ENCODE measurements at regions not wholly inside any gene's neighbourhood (a gene's known extent, or its start where the extent isn't known, plus 50 kb on each side); places are given as distances from the start of the nearest gene placed in this dataset.
A peak's percentile ranks its signal among the peaks of the same experiment; 100 is the strongest.

DNA sequence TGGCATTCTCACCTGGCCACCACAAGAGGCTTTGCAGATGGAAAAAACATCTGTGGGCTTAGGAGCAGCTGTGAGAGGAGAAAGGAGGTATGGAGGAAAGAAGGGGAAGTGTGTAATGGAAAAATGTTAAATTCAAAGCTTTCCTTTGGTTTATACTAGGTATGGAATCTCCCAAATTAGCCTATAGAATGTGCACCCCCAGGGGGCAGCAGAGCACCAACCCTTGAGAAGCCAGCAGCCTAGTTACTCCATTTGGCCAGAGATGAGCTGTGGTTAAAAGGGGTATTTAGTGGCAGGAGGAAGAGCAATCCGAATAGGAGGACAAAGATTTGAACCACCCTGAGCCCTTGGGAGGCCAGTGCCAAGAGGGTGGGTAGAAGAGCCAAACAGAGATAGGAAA lies 97.5 kb upstream of the CTTNBP2NL start:
- ATAC-seq (ENCODE audit: insufficient read depth, low FRiP score) (peak; percentile 53), DNase-seq (peak; percentile 55 to 61 (median 58))
- Histone ChIP-seq H3K27ac (ENCODE audit: low read depth in 1 of 2, low read length in 1 of 2) (no peak overlapping the region), H3K27me3 (ENCODE audit: control insufficient read depth in 3 of 3, insufficient read depth in 3 of 3, low read length in 2 of 3) (peaks cover 0 to 2% (median 0%) of the 10 kb centered on the region in 3 donors), H3K9ac (ENCODE audit: insufficient read depth in 1 of 2, low read length in 2 of 2) (no peak overlapping the region), H3K9me3 (ENCODE audit: control insufficient read depth in 4 of 4, insufficient read depth in 3 of 4, low read length in 3 of 4) (peaks cover 0 to 4% (median 0%) of the 10 kb centered on the region in 4 donors), H3K36me3 (ENCODE audit: control insufficient read depth in 4 of 4, insufficient read depth in 4 of 4, low read length in 4 of 4) (no peaks in the 10 kb centered on the region), H3K4me1 (ENCODE audit: control insufficient read depth in 5 of 5, insufficient read depth in 5 of 5, low read length in 5 of 5) (no peaks in the 10 kb centered on the region), H3K4me3 (no peak overlapping the region)
- WGBS, 2 donors, result 33 to 38% methylated on average over 1 of the region's 1 CpG
- peak; percentile 42 for TF ChIP-seq CTCF (IDR thresholded peaks at IDR 0.05; ENCODE audit: control extremely low read depth, extremely low read depth)

DNA sequence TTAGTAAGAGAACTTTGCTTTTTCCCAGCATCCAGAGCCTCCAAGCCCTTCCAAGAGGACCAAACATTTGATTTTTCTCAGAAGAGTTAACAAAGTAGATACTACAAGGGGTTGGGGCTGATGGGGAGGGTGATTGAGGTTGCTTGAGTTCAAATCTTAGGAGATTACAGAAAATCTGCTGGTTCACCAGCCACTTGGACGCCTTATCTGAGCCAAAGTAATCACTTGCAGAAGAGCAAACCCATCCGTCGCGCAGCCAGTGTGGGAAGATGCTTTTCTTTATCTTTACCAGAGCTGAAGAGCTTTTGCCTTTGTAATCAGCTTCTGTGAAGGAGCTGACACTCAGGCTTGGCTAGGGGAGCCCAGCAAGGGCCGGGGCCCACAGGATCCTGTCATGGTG lies 91.9 kb upstream of the CTTNBP2NL start:
- H3K27me3 ChIP-seq (ENCODE audit: control insufficient read depth in 3 of 3, insufficient read depth in 3 of 3, low read length in 2 of 3), result peaks cover 0 to 9% (median 2%) of the 10 kb centered on the region in 3 donors
- 82 to 92% methylated on average over 5 of the region's 5 CpGs for WGBS, 2 donors
- ATAC-seq (ENCODE audit: insufficient read depth, low FRiP score), result no peak

DNA sequence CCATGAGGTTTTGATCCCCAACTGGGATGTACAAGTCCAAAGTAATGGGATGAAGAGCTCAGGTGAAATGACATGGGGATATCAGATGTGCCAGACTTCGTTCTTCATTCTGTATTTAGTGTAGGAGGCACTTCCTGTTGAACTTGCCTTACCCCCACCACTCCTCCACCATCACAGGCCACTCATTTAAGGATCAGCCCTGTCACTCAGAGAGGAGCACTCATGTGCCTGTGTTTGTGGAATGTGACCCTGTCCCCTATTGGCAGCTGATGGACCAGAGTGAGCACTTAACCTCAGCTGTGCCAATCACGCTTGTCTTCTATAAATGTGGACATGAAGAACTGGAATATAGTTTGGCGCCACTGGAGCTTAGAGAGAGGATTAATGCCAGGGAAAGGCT lies 91.4 kb upstream of the CTTNBP2NL start:
- ATAC-seq (ENCODE audit: insufficient read depth, low FRiP score) (no peak), DNase-seq (no peak)
- H3K9me3 ChIP-seq (ENCODE audit: control insufficient read depth in 4 of 4, insufficient read depth in 3 of 4, low read length in 3 of 4), result peaks cover 0 to 2% (median 0%) of the 10 kb centered on the region in 4 donors
- no peak overlapping the region for H3K4me3 ChIP-seq
- no peaks in the 10 kb centered on the region for H3K36me3 ChIP-seq (ENCODE audit: control insufficient read depth in 4 of 4, insufficient read depth in 4 of 4, low read length in 4 of 4)
- peaks cover 0 to 9% (median 2%) of the 10 kb centered on the region in 3 donors for H3K27me3 ChIP-seq (ENCODE audit: control insufficient read depth in 3 of 3, insufficient read depth in 3 of 3, low read length in 2 of 3)
- H3K27ac ChIP-seq (ENCODE audit: low read depth in 1 of 2, low read length in 1 of 2), result no peak overlapping the region
- peaks cover 0 to 5% (median 0%) of the 10 kb centered on the region in 5 donors for H3K4me1 ChIP-seq (ENCODE audit: control insufficient read depth in 5 of 5, insufficient read depth in 5 of 5, low read length in 5 of 5)
- H3K9ac ChIP-seq (ENCODE audit: insufficient read depth in 1 of 2, low read length in 2 of 2), result no peak overlapping the region
- TF ChIP-seq CTCF (IDR thresholded peaks at IDR 0.05; ENCODE audit: control extremely low read depth, extremely low read depth), result no peak
- 65 to 68% methylated on average over 3 of the region's 3 CpGs for WGBS, 2 donors

More for the DNA sequence above, 91.9 kb upstream of the CTTNBP2NL start:
- Histone ChIP-seq H3K9me3 (ENCODE audit: control insufficient read depth in 4 of 4, insufficient read depth in 3 of 4, low read length in 3 of 4) (no peaks in the 10 kb centered on the region), H3K36me3 (ENCODE audit: control insufficient read depth in 4 of 4, insufficient read depth in 4 of 4, low read length in 4 of 4) (no peaks in the 10 kb centered on the region), H3K4me1 (ENCODE audit: control insufficient read depth in 5 of 5, insufficient read depth in 5 of 5, low read length in 5 of 5) (peaks cover 0 to 2% (median 0%) of the 10 kb centered on the region in 5 donors), H3K4me3 (no peak overlapping the region), H3K9ac (ENCODE audit: insufficient read depth in 1 of 2, low read length in 2 of 2) (no peak overlapping the region), H3K27ac (ENCODE audit: low read depth in 1 of 2, low read length in 1 of 2) (no peak overlapping the region)
- DNase-seq, result no peak
- no peak for TF ChIP-seq CTCF (IDR thresholded peaks at IDR 0.05; ENCODE audit: control extremely low read depth, extremely low read depth)
